ENCODE measurements at regions not wholly inside any gene's neighbourhood (a gene's known extent, or its start where the extent isn't known, plus 50 kb on each side); places are given as distances from the start of the nearest gene placed in this dataset.

- TF ChIP-seq POLR2A (IDR thresholded peaks at IDR 0.05) (no peak), POLR2AphosphoS5 (IDR thresholded peaks at IDR 0.05) (no peak)
- TF ChIP-seq, protein P1, sequence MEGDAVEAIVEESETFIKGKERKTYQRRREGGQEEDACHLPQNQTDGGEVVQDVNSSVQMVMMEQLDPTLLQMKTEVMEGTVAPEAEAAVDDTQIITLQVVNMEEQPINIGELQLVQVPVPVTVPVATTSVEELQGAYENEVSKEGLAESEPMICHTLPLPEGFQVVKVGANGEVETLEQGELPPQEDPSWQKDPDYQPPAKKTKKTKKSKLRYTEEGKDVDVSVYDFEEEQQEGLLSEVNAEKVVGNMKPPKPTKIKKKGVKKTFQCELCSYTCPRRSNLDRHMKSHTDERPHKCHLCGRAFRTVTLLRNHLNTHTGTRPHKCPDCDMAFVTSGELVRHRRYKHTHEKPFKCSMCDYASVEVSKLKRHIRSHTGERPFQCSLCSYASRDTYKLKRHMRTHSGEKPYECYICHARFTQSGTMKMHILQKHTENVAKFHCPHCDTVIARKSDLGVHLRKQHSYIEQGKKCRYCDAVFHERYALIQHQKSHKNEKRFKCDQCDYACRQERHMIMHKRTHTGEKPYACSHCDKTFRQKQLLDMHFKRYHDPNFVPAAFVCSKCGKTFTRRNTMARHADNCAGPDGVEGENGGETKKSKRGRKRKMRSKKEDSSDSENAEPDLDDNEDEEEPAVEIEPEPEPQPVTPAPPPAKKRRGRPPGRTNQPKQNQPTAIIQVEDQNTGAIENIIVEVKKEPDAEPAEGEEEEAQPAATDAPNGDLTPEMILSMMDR (IDR thresholded peaks at IDR 0.05): no peak
Measured at GRCh38 chr2:9149726-9150567, 56.7 kb upstream of the ASAP2 start.
